ENCODE measurements at regions not wholly inside any gene's neighbourhood (a gene's known extent, or its start where the extent isn't known, plus 50 kb on each side); places are given as distances from the start of the nearest gene placed in this dataset.
A peak's percentile ranks its signal among the peaks of the same experiment; 100 is the strongest.

DNA sequence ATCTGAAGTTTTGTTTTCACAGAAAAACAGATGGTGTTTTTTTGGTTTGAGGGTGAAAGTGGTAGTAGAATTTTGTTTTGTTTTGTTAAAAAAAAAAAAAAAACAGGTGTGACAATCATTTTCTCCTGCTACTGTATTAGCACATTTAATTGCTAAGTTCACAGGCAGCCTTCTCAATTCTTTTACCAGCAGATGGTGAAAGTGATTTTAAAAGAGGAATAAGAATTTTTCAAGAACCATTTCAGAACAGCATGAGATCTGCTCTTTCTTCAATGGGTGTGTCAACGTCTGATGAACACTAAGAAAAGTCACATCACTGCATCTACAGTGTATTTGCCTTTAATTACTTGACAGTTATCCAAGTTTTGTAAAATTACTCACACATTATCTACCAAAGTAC, 303.7 kb upstream of the USP15 start:
- no peak for TF ChIP-seq CTCF (conservative IDR thresholded peaks at IDR 0.05; ENCODE audit: low read depth, low read length)
- no peak overlapping the region for H3K4me3 ChIP-seq (ENCODE audit: low read depth, low read length)
- DNase-seq (ENCODE audit: low read depth): no peak

GRCh38 chr12:61974461-61974860, 285.7 kb upstream of the USP15 start:
- H3K4me3 ChIP-seq (ENCODE audit: low read depth, low read length): no peak overlapping the region
- DNase-seq (ENCODE audit: low read depth): no peak
- no peak for TF ChIP-seq CTCF (conservative IDR thresholded peaks at IDR 0.05; ENCODE audit: low read depth, low read length)

DNA sequence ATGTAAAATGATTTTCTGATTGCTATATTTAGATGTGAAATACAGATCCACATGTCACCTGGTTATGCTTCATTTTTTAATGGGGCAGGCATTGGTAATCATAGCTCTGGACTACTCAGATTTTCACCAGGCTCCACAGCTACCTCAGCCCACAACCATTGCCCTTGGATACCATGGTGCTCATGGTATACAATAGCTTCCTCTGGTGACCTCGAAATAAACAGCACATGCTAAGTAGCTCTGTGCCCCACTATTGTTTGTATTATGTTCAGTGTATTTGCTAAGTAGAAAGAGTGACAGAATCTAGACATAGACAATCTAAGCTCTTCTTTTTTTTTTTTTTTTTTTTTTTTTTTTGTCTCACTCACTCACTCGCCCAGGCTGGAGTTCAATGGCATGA, 274.4 kb upstream of the USP15 start:
- TF ChIP-seq CTCF (conservative IDR thresholded peaks at IDR 0.05; ENCODE audit: low read depth, low read length): no peak

DNA sequence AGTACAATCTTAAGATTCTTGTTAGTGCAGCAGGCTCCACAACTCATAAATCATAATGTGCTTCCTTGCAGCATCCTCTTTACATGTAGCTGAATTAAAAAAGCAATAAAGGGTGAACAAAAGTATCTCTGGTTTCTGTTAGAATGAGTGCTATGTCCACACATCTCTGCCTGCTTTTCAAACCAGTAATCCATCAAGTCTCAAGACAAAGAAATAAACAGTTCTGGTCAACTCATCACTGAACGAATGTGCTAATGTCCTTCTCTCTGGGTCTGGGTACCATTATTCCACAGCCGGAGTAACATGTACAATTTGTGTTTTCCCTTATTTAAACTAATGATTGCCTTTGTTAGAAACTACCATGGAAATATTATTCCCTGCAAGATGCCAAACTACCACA, 273.0 kb upstream of the USP15 start:
- DNase-seq (ENCODE audit: low read depth): no peak
- no peak overlapping the region for H3K4me3 ChIP-seq (ENCODE audit: low read depth, low read length)
- no peak for TF ChIP-seq CTCF (conservative IDR thresholded peaks at IDR 0.05; ENCODE audit: low read depth, low read length)

More for the DNA sequence above, 274.4 kb upstream of the USP15 start:
- H3K4me3 ChIP-seq (ENCODE audit: low read depth, low read length): no peak overlapping the region
- no peak for DNase-seq (ENCODE audit: low read depth)

GRCh38 chr12:61991661-61992060, 268.5 kb upstream of the USP15 start:
- no peak for TF ChIP-seq CTCF (conservative IDR thresholded peaks at IDR 0.05; ENCODE audit: low read depth, low read length)
- DNase-seq (ENCODE audit: low read depth): no peak
- no peak overlapping the region for H3K4me3 ChIP-seq (ENCODE audit: low read depth, low read length)

GRCh38 chr12:61993734-61994345, 266.4 kb upstream of the USP15 start:
- TF ChIP-seq CTCF (conservative IDR thresholded peaks at IDR 0.05; ENCODE audit: low read depth, low read length): peak; percentile 87
- DNase-seq (ENCODE audit: low read depth): no peak
- no peak overlapping the region for H3K4me3 ChIP-seq (ENCODE audit: low read depth, low read length)

DNA sequence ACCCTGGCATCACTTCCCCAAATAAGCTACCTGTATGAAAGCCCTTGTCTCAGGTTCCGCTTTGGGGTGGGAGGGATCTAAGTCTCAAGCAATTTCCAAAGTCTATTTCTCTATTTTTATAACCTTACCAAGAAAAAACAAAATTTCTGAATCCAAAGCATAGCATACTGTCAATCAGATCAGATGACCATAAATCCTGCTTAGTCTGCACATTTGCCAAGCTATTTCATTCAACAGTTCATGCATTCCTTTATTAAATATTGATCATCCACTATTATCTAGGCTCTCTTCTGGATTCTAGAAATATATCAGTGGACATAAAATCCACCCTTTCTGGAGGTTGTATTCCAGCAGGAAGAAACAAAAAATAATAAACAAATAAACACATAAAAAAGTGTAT, 263.5 kb upstream of the USP15 start:
- DNase-seq (ENCODE audit: low read depth): no peak
- no peak for TF ChIP-seq CTCF (conservative IDR thresholded peaks at IDR 0.05; ENCODE audit: low read depth, low read length)
- H3K4me3 ChIP-seq (ENCODE audit: low read depth, low read length): no peak overlapping the region

All from epithelial cell of proximal tubule (primary cell).